IPS-NIHi7 (cell line): ENCODE measurements at regions not wholly inside any gene's neighbourhood (a gene's known extent, or its start where the extent isn't known, plus 50 kb on each side); places are given as distances from the start of the nearest gene placed in this dataset.
"Not testable (repeated sequence)": the region's sequence is repeated elsewhere in the genome, so short reads cannot be mapped to it uniquely, and the experiment has no call there.

Experiments used
- DNase-seq: peaks from one replicate; pipeline ENCODE4 v3.0.0; 2012; ENCODE audit warnings: mixed read lengths; ENCODE audit errors: extremely low spot score

DNA sequence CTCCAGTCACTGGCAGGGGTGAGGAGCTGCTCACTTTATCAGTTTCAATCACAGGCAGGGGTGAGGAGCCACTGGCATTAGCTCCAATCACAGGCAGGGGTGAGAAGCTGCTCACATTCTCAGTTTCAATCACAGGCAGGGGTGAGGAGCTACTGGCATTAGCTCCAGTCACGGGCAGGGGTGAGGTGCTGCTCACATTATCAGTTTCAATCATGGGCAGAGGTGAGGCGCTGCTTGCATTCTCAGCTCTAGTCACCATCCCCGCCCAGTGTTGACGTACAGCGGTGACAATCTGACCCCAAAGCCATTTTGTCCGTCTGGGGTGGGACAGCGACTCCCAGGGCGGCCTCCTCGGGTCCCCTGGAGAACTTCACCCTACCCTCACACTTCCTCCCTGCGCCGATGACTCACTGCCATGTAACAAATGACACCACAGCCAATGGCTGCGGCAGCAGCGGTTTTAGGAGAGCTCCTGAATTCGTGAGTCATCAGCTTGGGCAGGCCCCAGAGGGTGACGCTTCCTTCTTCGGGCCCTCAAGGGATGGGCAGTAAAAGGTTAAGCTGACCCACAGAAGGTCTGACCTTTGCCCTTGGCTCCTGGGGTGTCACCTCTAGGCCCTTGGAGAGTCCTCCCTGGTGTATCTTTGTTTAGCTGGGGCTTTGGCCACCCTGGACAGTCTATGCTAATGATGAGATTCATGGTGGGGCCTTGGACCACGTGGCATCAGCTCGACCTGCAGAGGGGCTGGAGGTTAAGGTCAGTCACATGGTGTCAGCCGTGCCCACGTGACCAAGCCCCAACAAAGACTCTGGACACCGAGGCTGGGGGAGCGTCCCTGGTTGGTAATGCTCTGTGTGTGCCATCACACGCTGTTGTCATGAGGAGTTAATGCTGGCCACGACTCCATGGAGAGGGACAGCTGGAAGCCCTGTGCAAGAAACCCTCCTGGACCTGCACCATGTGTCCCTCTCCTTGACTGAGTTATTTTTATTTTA, 171.7 kb downstream of the C16orf95 start:
- DNase-seq, result no peak

- DNase-seq, result no peak
Measured at GRCh38 chr16:87146676-87147075, 170.5 kb downstream of the C16orf95 start.

- DNase-seq, result no peak
Measured at GRCh38 chr16:87149051-87149450, 168.1 kb downstream of the C16orf95 start.

DNA sequence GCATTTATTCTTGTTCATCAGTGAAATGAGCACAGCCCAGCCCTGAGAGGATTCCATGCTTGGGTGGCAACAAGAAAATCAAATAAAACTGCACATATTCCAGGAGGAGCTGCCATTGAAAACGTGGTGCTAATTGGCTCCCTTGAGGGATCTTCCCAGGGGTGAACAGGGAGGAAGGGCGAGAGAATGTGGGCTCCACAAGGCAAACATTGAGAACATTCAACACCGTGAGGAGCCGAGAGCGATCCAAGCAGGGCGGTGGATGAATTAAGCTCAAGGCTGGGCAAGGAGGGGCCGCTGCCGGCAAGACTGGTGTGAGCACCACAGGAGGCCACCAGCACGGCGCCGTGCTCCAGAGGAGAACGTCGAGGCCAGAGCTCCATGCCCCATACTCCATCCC, 166.9 kb downstream of the C16orf95 start:
- DNase-seq, result no peak

DNA sequence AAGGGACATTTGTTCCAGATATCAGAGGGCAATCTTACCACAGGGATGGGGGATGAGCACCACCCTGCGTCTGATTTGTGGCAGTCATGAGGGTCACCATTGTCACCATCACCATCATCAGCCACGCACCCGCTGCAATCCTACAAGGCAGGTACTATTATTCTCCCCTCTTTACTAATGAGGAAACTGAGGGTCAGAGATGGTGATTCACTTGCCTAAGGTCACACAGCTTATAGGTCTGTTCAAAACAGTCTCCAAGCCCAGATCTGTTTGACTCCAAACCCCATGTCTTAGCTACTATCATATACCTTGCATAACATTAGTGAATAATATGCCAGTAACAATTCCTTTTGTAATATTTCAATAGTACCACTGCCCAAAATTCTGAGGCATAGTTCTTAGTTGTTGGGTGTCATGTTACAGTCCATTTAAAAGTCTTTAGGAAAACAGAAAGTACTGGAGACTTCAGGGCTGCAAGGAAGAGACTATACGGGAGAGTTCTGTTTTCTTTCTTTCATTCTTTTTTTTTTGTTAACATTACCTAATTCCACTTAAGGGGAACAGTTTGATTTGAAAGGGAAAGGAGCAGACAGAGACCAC, 166.4 kb downstream of the C16orf95 start:
- no peak for DNase-seq

GRCh38 chr16:87152221-87152755, 164.9 kb downstream of the C16orf95 start:
- DNase-seq, result no peak

DNA sequence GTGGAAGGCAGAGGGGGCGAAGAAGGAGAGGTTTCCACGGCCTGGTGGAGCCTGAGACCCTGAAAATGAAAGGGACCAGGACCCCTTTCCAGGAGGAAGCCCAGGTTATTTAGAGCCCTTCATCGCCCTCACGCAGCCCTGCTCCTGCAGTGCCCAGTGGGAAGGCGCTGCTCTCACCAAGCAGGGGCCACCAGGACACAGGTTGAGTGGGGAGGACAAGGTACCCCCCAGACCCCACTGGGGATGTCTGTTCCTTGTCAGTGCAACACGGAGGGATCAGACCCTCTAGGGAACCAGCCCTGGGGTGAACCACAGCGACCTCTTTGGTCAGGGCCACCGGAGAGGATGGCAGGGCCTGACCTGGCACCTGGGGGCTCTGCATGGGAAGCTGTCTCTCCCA, 163.9 kb downstream of the C16orf95 start:
- DNase-seq, result no peak

DNA sequence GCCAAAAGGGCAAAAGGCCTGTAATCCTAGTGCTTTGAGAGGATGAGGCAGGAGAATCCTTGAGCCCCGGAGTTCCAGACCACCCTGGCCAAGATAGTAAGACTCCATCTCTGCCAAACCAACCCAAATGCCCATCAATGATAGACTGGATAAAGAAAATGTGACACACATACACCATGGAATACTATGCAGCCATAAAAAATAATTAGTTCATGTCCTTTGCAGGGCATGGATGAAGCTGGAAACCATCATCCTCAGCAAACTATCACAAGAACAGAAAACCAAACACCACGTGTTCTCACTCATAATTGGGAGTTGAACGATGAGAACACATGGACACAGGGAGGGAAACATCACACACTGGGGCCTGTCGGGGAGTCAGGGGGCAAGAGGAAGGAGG, 161.9 kb downstream of the C16orf95 start:
- DNase-seq, result not testable (repeated sequence)

- DNase-seq, result no peak
Measured at GRCh38 chr16:87156195-87156594, 161.0 kb downstream of the C16orf95 start.

GRCh38 chr16:87160234-87160636, 157.0 kb downstream of the C16orf95 start:
- no peak for DNase-seq

DNA sequence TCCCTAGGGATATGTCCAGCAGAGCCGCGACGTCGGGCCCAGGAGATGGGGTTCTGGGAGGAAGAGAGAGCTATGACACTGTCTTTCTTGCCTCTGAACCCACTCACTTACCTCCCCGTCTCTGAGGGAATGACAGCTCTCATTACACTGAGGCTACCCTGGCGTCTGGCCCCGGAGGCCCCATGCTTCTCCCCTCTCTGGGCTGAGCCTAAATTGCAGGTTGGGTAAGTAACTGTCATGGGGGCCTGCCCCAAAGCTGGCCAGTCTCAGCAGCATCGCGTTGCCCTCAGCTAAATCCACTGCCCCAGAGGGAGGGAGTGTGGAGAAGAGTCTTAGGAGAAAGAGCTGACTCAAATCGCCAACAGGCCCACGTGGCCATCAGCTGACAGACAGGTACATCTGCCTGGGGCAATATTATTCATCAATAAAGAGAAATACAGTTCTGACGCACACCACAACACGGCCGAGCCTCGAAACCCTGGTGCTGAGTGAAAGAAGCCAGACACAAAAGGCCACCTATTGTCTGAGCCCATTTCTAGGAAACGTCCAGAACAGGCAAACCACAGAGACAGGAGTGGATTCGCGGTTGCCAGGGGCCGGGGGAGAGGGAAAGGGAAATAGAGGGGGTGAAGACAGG, 156.4 kb downstream of the C16orf95 start:
- DNase-seq, result no peak

DNA sequence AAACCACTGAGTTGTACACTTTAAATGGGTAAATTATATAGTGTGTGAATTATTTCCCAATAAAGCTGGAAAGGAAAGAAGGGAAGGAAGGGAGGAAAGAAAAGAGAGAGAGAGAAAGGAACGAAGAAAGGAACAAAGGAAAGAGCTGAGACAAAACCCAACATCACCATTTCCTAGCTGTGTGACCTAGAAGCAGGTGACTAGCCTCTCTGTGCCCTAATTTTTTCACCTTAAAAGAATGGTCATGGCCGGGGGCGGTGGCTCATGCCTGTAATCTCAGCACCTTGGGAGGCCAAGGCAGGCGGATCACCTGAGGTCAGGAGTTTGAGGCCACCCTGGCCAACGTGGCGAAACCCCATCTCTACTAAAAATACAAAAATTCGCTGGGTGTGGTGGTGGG, 155.8 kb downstream of the C16orf95 start:
- DNase-seq, result not testable (repeated sequence)

DNA sequence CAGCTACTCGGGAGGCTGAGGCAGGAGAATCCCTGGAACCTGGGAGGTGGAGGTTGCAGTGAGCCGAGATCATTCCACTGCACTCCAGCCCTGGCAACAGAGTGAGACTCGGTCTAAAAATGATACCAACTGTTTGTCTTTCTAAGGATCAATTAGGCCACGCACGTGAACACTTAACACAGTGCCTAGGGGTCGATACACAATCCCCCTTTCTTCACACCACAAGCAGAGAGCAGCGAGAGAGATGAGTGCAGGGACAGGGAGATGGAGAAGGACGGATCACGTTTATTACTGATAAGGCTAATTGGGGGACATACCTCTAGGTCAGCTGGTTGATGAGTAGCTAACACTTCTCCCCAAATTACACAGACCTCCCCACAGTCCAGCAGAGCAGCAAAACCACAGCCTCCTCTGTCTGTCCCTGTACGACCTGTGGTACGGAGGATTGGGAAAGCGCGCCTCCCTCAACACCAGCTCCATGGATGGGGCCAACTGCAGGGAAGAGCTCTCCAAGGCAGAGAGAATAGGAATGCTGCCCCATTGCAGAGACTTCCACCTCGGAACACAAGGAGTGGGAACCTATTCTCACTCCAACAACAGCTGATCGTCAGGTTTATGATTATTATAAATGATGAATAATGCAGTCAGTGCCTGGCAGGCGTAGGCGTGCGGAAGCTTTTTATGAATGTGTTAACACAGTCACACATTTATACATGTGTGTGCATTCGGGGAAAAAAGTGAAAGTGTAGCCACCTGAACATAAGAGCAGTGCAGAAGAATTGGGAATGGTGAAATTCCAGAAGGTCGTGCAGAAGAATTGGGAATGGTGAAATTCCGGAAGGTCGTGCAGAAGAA, 155.1 kb downstream of the C16orf95 start:
- DNase-seq, result no peak

DNA sequence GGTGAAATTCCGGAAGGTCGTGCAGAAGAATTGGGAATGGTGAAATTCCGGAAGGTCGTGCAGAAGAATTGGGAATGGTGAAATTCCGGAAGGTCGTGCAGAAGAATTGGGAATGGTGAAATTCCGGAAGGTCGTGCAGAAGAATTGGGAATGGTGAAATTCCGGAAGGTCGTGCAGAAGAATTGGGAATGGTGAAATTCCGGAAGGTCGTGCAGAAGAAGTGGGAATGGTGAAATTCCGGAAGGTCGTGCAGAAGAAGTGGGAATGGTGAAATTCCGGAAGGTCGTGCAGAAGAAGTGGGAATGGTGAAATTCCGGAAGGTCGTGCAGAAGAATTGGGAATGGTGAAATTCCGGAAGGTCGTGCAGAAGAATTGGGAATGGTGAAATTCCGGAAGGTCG, 154.4 kb downstream of the C16orf95 start:
- DNase-seq, result not testable (repeated sequence)

DNA sequence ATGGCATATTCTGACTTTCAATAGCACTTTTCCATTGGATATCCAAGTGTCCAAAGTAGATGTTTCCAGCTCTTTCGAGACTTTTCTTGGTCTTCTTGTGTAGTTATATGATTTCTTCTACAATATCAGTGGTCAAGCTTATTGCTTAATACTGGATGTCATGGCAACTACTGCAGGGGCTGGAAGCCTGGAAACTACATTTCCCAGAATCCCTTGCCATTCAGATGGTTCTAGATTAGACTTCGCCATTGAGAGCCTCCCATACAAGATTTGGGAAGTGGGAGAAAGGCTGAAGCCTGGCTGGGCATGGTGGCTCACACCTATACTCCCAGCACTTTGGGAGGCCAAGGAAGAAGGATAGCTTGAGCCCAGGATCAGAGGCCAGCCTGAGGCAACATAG, 153.6 kb downstream of the C16orf95 start:
- DNase-seq, result no peak

- DNase-seq, result no peak
Measured at GRCh38 chr16:87165151-87165550, 152.0 kb downstream of the C16orf95 start.

GRCh38 chr16:87165885-87166284, 151.3 kb downstream of the C16orf95 start:
- no peak for DNase-seq

GRCh38 chr16:87166321-87166720, 150.9 kb downstream of the C16orf95 start:
- no peak for DNase-seq

DNA sequence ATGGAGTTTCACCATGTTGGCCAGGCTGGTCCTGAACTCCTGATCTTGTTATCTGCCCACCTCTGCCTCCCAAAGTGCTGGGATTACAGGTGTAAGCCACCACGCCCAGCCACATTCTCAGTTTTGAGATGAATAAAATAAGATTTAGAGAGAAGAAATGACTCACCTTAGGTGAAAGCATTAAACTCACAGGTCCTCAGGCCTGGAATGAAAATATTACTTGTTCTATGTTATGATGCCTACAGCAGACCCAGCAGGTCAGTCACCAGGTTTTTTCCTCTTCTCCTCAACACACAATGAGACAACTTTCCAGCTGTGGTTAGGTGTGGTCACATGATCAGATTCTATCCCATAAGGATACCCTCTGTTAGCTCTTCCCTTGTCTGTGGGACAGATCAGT, 150.3 kb downstream of the C16orf95 start:
- no peak for DNase-seq

DNA sequence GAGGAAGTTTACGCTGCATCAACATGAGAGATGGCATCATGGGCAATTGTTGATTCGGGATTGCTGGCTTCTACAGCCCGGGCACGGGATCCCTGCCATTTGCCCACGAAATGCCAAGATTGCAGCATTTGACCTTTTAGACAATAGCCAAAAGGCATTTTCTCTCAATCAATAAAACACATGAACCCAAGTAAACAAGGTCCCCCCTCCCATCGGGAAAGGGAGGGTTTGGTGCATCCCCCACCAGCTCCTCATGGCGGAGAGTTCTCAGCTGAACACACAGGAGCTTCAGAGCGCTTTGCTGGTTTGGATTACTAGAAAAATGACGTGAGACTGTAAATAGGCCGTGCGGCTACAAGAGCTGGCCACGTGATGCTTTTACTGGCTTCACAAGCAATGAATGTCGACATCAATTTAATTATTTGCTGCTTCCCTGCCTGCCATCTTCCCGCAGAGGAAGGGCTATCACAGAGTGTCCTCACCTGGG, 147.6 kb downstream of the C16orf95 start:
- no peak for DNase-seq

GRCh38 chr16:87170310-87170709, 146.9 kb downstream of the C16orf95 start:
- no peak for DNase-seq
